GDM1 (cell line): ENCODE measurements at regions not wholly inside any gene's neighbourhood (a gene's known extent, or its start where the extent isn't known, plus 50 kb on each side); places are given as distances from the start of the nearest gene placed in this dataset.
A peak's percentile ranks its signal among the peaks of the same experiment; 100 is the strongest.
"Not testable (repeated sequence)": the region's sequence is repeated elsewhere in the genome, so short reads cannot be mapped to it uniquely, and the experiment has no call there.

Experiments used
- DNase-seq: peaks from one replicate; lab custom pipeline; 2025; lab: John Stamatoyannopoulos, UW

- DNase-seq: not testable (repeated sequence)
Measured at GRCh38 chr7:35853194-35853593, 52.3 kb downstream of the SEPTIN7 start.

GRCh38 chr7:35854311-35854710 lies 53.5 kb downstream of the SEPTIN7 start:
- DNase-seq: no peak

GRCh38 chr7:35856175-35856574 lies 55.3 kb downstream of the SEPTIN7 start:
- DNase-seq: no peak

- no peak for DNase-seq
Measured at GRCh38 chr7:35860664-35861063, 59.8 kb downstream of the SEPTIN7 start.

GRCh38 chr7:35865287-35865686 lies 64.4 kb downstream of the SEPTIN7 start:
- no peak for DNase-seq

- DNase-seq: no peak
Measured at GRCh38 chr7:35866186-35866585, 65.3 kb downstream of the SEPTIN7 start.

GRCh38 chr7:35869117-35869516 lies 68.3 kb downstream of the SEPTIN7 start:
- not testable (repeated sequence) for DNase-seq

GRCh38 chr7:35869810-35870209 lies 69.0 kb downstream of the SEPTIN7 start:
- DNase-seq: no peak

- no peak for DNase-seq
Measured at GRCh38 chr7:35871856-35872255, 71.0 kb downstream of the SEPTIN7 start.

- no peak for DNase-seq
Measured at GRCh38 chr7:35874886-35875285, 74.0 kb downstream of the SEPTIN7 start.

- no peak for DNase-seq
Measured at GRCh38 chr7:35875292-35875691, 74.4 kb downstream of the SEPTIN7 start.

- no peak for DNase-seq
Measured at GRCh38 chr7:35878351-35878750, 77.5 kb downstream of the SEPTIN7 start.

GRCh38 chr7:35887430-35887829 lies 86.6 kb downstream of the SEPTIN7 start:
- not testable (repeated sequence) for DNase-seq

GRCh38 chr7:35889001-35889400 lies 88.1 kb downstream of the SEPTIN7 start:
- DNase-seq: no peak

GRCh38 chr7:35889870-35890269 lies 89.0 kb downstream of the SEPTIN7 start:
- DNase-seq: no peak

- DNase-seq: no peak
Measured at GRCh38 chr7:35891004-35891830, 90.4 kb downstream of the SEPTIN7 start.

GRCh38 chr7:35893649-35894048 lies 92.8 kb downstream of the SEPTIN7 start:
- no peak for DNase-seq

GRCh38 chr7:35894721-35895120 lies 93.9 kb downstream of the SEPTIN7 start:
- DNase-seq: no peak

- DNase-seq: no peak
Measured at GRCh38 chr7:35900651-35901050, 99.8 kb downstream of the SEPTIN7 start.

- no peak for DNase-seq
Measured at GRCh38 chr7:35905555-35905954, 104.7 kb downstream of the SEPTIN7 start.

- peak; percentile 47 for DNase-seq
Measured at GRCh38 chr7:35906191-35906908, 105.5 kb downstream of the SEPTIN7 start.

- no peak for DNase-seq
Measured at GRCh38 chr7:35908331-35909216, 107.7 kb downstream of the SEPTIN7 start.
